Right renal cortex interstitium (tissue), 3 donors: ENCODE measurements at regions not wholly inside any gene's neighbourhood (a gene's known extent, or its start where the extent isn't known, plus 50 kb on each side); places are given as distances from the start of the nearest gene placed in this dataset.

Experiments
- DNase-seq, 3 donors: peaks; one replicate each; pipeline ENCODE4 v3.0.0-alpha.2; 2013; ENCODE audit warnings: low read depth in 3 of 3, low spot score in 2 of 3

GRCh38 chr9:28163619-28164018, 590.3 kb upstream of the C9orf72 start:
- DNase-seq, result no peak

- no peak for DNase-seq
Observed at GRCh38 chr9:28166179-28166578, 592.9 kb upstream of the C9orf72 start.

- DNase-seq, result no peak
Observed at GRCh38 chr9:28177142-28177541, 603.9 kb upstream of the C9orf72 start.

GRCh38 chr9:28177925-28178324, 604.6 kb upstream of the C9orf72 start:
- DNase-seq, result no peak

- no peak for DNase-seq
Observed at GRCh38 chr9:28179893-28180292, 606.6 kb upstream of the C9orf72 start.

GRCh38 chr9:28190981-28191380, 617.7 kb upstream of the C9orf72 start:
- DNase-seq, result no peak

- no peak for DNase-seq
Observed at GRCh38 chr9:28197653-28198052, 624.4 kb upstream of the C9orf72 start.

GRCh38 chr9:28203036-28203435, 629.8 kb upstream of the C9orf72 start:
- no peak for DNase-seq

GRCh38 chr9:28206280-28206679, 633.0 kb upstream of the C9orf72 start:
- DNase-seq, result no peak

GRCh38 chr9:28207657-28208056, 634.4 kb upstream of the C9orf72 start:
- DNase-seq, result no peak

- DNase-seq, result no peak
Observed at GRCh38 chr9:28209130-28209529, 635.8 kb upstream of the C9orf72 start.

- no peak for DNase-seq
Observed at GRCh38 chr9:28212979-28213378, 639.7 kb upstream of the C9orf72 start.

- no peak for DNase-seq
Observed at GRCh38 chr9:28215536-28216299, 642.4 kb upstream of the C9orf72 start.

- no peak for DNase-seq
Observed at GRCh38 chr9:28232686-28233085, 659.4 kb upstream of the C9orf72 start.

GRCh38 chr9:28234133-28234893, 661.0 kb upstream of the C9orf72 start:
- DNase-seq, result no peak

GRCh38 chr9:28234894-28235277, 661.6 kb upstream of the C9orf72 start:
- no peak for DNase-seq

- DNase-seq, result no peak
Observed at GRCh38 chr9:28249424-28249823, 676.1 kb upstream of the C9orf72 start.

- no peak for DNase-seq
Observed at GRCh38 chr9:28255174-28255573, 681.9 kb upstream of the C9orf72 start.

- DNase-seq, result no peak
Observed at GRCh38 chr9:28260330-28260729, 687.0 kb upstream of the C9orf72 start.

- DNase-seq, result no peak
Observed at GRCh38 chr9:28264368-28264767, 691.1 kb upstream of the C9orf72 start.

- DNase-seq, result no peak
Observed at GRCh38 chr9:28267351-28267750, 694.1 kb upstream of the C9orf72 start.

GRCh38 chr9:28270156-28270555, 696.9 kb upstream of the C9orf72 start:
- no peak for DNase-seq
